Left colon (tissue), 2 donors: ENCODE measurements at regions not wholly inside any gene's neighbourhood (a gene's known extent, or its start where the extent isn't known, plus 50 kb on each side); places are given as distances from the start of the nearest gene placed in this dataset.

Experiments
- ATAC-seq: fragments of 200-7000 bp; cut with Tn5 transposase; one replicate; pipeline ENCODE4 v1.9.1; 2020; ENCODE audit warnings: mild to moderate bottlenecking, moderate library complexity
- DNase-seq, 2 donors: peaks; one replicate each; pipeline ENCODE4 v3.0.0-alpha.2; 2020
- intact Hi-C, 2 donors: fragments of 100-400 bp; cut with DNase I in 1 of 2; cut with micrococcal nuclease in 1 of 2; formaldehyde crosslinking; loops; one replicate each; pipeline versions ENCODE4 v1.11.2 to v1.14.0; 2022; cut with DNase I, micrococcal nuclease
- donor health status: DM: no; HTN: no; CAD: no.
- donor health status: DM: yes; HTN: yes; CAD: no.

GRCh38 chr4:11483046-11483445 is 54.4 kb upstream of the HS3ST1 start:
- intact Hi-C loops = loop anchor here in 1 of 2 donors (2.0 kb wide), 1 partner anchor 42 kb away; no protein-coding TSS in a partner anchor
- DNase-seq (no peak), ATAC-seq (no peak)

GRCh38 chr4:11480683-11481082 is 52.0 kb upstream of the HS3ST1 start:
- no peak for ATAC-seq
- DNase-seq = no peak
- intact Hi-C loops = no loop called here
